ENCODE measurements at regions not wholly inside any gene's neighbourhood (a gene's known extent, or its start where the extent isn't known, plus 50 kb on each side); places are given as distances from the start of the nearest gene placed in this dataset.

DNA sequence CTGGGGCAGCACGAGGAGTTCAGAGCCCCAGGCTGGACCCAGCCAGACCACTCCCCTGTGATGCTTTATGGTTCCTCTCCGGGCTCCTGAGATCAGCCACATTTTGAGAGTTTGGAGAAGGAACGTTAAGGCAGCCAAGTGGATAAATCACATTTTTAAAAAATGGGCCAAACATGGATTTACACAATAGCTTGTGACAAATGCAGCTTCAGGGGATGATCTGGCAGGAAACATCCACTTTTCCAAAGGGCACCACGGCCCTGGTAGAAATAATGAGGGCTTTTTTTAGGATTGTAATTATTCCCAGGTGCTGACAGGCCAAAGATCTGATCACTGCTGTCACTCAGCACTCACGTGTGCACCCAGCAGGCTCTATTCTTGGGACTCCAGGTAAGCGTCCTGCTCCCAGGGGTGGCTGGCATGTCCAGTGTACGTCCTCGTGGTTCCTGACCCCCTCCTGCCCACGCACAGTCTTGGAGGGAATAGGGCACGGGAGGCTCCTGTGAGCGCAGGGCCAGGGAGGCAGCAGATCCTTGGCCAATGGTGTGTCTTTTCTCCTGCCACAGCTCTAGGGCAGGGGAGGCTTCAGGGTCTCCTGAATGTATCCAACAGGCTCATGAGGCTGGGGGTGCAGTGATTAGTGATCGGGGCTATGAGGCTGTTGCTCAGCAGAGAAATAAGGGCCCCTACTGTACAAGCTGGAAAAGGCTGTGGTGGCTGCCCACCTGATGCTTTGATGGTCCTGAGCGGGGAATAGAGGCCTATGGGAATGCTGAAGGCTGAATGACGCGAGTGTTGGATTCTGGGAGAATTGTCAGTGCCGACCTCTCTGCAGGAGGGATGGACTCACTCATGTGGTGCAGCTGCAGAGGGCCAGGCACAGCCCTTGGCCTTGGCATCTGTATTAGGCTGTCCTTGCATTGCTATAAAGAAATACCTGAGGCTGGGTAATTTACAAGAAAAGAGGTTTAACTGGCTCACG, 415.7 kb downstream of the PTPRU start:
- TF ChIP-seq, protein P1, sequence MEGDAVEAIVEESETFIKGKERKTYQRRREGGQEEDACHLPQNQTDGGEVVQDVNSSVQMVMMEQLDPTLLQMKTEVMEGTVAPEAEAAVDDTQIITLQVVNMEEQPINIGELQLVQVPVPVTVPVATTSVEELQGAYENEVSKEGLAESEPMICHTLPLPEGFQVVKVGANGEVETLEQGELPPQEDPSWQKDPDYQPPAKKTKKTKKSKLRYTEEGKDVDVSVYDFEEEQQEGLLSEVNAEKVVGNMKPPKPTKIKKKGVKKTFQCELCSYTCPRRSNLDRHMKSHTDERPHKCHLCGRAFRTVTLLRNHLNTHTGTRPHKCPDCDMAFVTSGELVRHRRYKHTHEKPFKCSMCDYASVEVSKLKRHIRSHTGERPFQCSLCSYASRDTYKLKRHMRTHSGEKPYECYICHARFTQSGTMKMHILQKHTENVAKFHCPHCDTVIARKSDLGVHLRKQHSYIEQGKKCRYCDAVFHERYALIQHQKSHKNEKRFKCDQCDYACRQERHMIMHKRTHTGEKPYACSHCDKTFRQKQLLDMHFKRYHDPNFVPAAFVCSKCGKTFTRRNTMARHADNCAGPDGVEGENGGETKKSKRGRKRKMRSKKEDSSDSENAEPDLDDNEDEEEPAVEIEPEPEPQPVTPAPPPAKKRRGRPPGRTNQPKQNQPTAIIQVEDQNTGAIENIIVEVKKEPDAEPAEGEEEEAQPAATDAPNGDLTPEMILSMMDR (IDR thresholded peaks at IDR 0.05; ENCODE audit: low read depth, low read length): no peak
- TF ChIP-seq MYC (IDR thresholded peaks at IDR 0.05; ENCODE audit: low read depth, low read length) (no peak), POLR2A (IDR thresholded peaks at IDR 0.05; ENCODE audit: extremely low read depth, insufficient read length) (no peak)
- TF ChIP-seq, protein P2, sequence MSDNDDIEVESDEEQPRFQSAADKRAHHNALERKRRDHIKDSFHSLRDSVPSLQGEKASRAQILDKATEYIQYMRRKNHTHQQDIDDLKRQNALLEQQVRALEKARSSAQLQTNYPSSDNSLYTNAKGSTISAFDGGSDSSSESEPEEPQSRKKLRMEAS (IDR thresholded peaks at IDR 0.05; ENCODE audit: low read depth, low read length): no peak

Data from NB4 (cell line).